GM19397 (cell line): ENCODE measurements at regions not wholly inside any gene's neighbourhood (a gene's known extent, or its start where the extent isn't known, plus 50 kb on each side); places are given as distances from the start of the nearest gene placed in this dataset.

Source experiments
- ATAC-seq: cut with Tn5 transposase; IDR thresholded peaks from one replicate; pipeline ENCODE4 v1.9.1; 2021; ENCODE audit warnings: mild to moderate bottlenecking, moderate library complexity; ENCODE audit not compliant: unreplicated experiment

DNA sequence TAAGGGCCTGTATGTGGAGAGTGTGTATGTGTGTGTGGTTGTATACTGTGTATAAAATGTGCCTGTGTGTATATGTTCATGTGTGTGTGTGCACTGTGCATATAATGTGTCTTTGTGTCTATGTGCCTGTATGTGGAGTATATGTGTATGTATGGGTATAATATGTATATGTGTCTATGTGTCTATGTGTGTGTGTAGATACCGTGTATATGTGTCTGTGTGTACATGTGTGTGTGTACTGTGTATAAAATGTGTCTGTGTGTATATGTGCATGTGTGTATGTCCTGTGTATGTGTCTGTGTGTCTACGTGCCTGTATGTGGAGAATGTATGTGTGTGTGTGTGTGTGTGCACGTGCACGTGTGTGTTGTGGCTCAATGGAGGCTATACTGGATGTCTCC, 200.4 kb upstream of the ZFHX3 start:
- no peak for ATAC-seq

DNA sequence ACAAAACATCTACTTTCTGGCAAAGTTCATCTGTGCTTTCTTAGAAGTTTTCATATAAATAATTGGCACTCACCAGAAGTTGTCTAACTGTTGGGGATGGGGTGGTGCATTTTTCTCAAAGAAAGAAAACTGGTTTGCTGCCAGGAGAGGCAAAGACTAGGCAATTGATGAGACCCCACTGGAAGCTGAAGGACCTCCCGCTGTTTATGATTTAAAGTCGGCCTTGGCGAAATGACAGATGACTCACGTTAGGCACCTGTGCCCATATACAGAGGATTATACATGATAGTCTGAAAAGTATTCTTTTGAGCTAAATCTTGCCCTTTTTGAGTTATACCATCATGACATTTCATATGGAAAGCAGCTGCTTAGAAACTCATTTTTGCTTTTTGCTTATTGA, 193.0 kb upstream of the ZFHX3 start:
- no peak for ATAC-seq

DNA sequence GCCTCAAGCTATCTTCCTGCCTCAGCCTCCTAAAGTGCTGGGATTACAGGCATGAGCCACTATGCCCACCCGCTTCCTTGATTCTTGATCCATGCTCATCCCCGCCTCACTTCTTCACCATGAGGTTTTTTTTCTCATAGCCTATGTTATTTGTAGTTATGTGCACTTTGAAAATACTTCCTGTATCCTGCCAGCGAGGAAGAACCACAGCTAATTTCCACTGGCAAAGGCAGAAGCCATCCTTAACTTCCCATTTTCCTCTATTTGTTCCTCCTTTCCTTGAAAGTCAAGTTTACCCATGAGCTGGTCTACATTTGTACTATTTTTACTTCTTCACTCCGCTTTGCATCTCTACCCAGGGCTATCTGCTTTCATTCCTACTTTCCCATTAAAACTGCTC, 189.7 kb upstream of the ZFHX3 start:
- no peak for ATAC-seq

DNA sequence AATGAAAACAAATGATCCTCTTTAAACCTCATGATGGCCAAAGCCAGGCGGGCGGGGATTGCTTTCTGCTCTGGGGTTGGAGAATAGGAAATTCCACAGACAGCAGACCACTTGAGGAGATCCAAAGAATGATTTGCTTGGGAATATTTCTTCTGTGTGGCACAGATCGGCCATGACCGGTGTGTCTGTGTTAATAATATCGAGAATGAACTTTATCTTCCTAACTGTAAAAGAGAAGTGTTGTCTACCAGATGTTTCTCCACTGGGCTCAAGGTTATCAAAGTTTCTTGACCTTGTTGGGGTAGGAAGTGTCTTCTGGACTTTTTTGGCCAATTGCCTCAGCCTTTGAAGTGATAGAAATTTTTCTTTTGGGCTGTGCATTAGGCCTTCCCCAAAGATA, 186.6 kb upstream of the ZFHX3 start:
- ATAC-seq: no peak

DNA sequence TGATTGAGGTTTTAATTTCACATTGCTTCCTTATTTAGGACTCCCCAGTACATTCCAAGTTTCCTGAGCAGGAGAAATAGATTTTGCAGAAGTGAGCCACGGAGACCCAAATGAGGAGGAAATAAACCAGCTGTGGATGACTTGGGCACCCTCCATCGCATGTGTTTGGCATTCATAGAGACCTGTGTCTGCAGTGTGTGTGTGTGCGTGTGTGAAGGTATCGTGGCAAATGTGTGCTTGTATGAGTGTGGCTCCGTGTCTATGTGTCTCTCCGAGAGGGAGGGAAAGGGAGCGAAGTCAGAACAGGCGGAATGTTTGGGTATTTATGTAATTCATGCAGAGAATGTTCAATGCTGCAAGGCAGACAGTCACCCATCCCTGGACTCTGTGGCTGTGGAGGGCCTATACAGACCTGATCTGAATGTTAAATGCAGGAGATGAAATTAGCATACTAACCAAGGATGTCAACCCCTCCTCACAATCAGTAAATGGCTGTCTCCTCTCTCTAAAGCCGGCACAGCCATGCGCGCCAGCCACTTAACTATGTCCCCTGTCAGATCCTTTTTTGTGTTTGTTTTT, 186.0 kb upstream of the ZFHX3 start:
- no peak for ATAC-seq

DNA sequence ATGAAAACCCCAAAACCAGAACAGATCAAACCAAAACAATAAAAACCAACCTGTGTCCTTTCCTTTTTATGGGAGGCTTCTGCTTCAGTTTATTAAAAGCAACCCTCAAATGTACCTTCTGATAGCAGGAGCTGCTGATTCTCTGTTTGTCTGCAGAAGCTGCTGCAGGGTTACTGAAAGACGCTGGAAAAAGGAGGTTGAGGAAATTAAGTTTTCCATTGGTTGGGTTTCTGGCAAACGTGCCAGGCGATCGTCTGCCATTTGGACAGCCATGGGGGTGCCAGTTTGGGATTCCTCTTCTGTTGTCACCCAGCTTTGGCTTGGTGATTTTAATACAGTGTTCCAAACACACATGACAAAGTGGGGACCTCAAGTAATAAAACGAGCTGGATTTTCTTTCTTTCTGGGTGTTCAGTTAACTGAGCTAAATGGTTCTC, 185.4 kb upstream of the ZFHX3 start:
- ATAC-seq: no peak

DNA sequence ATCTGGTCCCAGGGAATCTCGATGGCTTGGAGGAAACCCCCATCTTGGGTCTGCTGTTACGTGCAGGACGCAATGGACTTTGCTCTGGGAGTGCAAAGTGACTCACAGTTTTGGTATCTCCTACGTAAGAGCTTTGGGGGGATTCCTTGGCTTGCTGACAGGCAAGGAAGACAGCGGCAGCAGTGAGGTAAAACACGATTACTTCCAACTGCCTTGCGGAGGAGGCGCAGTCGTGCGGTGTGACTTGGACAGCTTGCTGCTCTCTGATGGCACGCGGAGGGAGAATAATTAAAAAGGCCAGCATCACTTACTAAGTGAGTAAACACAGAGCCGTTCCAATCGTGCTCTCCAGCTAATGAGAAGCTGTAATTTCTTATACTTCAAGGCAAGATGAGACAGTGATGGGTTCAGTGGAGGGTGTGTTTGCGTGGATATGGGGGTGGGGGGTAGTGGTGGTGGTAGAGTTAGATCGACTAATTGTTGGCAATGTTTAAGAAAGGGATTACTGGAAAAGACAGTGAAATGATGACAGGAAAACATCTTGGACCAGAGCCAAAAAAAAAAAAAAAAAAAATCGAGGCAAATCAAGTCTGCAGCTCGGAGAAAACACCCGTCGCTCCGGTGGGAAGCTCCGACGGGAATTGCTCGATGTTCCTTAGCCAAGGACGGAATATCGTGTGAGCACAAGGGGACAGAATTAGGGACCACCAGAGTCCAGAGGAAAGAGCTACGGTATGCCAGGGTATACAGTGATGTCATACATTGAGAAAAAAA, 184.8 kb upstream of the ZFHX3 start:
- ATAC-seq: no peak

DNA sequence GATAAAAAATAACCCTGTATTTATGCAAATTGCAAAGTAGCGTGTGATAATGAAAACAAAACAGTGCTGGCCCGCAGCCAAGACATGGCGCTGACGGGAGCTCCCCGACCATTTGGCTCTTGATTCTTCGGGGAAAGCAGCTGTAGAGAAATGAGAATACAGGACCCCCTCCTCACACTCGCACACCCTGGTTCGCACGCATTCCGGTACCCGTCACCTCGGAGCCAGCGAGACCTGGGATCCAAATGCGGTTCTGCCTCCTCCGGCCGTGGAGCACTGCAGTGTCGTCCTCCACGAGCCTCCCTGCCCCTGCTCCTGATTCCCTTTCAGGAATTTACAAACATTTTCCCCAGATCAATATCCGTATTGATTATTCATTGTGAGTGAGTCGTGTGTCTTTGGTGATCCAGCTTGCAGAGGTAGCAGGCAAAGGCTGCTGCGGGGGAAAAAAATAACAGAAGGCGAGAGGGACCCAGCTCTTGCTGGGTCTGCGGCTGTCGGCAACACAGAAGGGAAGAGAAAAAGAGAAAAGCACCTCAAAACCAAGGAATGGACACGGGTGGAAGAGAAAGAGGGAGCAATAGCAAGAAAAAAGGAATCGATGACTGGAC, 184.1 kb upstream of the ZFHX3 start:
- ATAC-seq: no peak

DNA sequence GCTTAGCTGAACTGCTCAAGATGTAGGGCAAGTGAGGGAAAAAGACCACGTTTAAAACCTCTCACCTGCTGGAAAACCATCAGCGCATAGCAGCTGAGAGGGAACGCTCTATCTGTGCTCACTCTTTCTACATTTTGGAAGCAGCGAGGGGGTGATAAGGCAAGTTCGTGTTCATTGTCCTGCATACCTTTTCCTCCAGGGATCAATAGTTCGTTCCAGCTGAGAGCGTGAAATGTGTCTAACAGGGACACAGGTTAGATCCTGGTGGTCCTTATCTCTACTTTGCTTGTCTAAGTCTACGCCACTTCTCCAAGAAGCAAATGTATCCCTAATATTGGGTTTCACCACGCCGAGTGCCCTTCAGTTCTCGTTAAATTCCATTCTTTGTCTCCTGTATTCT, 183.5 kb upstream of the ZFHX3 start:
- ATAC-seq: no peak

DNA sequence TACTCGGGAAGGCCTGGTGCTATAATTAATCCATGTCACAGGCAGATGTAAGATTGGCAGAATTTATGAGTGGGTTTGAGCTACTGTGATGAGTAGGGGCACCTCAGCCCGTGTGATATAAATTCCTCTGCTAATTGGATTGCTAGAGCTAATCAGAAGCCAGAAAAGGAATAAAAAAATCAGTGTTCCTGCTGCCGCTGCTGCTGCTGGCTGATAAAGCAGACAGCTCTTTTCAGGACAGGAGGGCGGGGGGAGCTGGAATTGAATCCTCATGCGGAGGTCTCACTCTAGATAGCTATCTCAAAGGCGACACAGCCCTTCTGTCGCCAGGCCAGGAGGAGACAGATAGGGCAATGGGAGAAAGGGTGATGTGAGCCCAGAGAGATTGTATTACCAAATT, 182.7 kb upstream of the ZFHX3 start:
- ATAC-seq: no peak

DNA sequence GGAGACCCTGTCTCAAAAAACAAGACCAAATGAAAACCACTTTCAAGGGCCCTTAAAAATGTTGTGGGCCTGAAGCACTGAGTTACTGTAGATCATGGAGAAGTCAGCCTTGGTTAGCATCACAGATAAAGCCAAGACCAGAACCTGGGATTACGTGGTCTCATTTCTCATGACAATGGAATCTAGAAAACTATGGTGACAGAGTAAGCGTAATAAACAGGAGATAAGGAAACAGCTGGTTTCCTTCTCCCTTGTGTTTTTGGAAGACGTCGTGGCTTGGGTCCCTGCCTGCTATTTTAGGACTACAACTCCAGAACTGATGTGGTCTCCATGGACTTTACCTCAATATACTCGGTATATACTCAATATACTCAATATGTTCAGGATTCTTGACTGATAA, 180.7 kb upstream of the ZFHX3 start:
- ATAC-seq: no peak

DNA sequence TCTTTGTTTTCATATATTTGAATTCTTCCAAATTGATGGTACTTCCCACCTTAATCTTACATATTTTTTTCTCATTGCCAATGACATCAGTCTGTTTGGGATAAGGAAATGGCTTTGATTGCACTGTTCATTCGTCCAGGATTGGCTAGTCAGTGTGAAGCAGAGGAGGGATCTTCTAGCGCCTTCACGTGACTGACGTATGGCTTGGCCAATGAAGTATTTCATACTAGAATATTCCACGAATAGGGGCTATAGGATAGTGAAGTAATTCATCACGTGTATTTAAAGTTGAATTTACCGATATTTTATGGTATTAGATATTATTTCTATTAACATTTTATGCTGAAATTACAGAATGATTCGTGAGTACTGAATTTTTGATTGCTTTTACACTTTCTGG, 178.7 kb upstream of the ZFHX3 start:
- ATAC-seq: no peak

DNA sequence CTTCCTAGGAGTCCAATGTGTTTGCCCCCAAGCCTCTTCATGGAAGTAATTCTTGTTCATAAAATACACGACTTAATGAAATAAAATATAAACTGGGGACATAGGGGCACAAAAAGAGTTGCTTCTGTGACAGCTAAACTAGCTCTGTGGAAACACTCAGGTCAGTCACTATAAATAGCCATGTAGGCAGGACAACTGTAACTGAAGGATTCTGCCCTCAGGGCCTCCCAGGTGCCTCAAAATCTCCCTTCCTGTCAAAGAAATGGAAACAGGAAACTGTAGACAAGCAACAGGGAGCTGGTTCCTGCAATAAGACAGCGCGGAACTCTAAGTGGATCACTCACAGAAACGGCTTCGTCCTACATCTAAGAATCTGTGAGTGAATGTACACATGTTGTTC, 178.1 kb upstream of the ZFHX3 start:
- no peak for ATAC-seq

DNA sequence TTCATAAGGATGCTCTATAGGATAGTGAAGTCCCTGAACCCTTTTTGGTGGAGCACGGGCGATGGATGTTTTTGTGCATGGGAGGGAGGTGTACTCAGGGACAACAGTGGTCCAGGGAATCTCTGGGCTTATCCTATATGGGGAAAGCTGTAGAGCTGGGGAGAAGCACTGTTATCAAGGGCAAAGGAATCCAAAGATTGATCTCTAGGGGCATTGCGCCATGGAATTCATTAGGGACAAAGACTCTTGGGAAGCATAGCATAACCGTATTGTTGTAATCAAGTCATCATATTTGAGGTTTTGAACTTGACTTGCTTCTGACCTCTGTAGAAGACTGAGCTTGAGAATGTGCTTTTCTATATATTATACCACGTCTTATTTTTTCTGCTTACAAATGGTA, 172.9 kb upstream of the ZFHX3 start:
- no peak for ATAC-seq

DNA sequence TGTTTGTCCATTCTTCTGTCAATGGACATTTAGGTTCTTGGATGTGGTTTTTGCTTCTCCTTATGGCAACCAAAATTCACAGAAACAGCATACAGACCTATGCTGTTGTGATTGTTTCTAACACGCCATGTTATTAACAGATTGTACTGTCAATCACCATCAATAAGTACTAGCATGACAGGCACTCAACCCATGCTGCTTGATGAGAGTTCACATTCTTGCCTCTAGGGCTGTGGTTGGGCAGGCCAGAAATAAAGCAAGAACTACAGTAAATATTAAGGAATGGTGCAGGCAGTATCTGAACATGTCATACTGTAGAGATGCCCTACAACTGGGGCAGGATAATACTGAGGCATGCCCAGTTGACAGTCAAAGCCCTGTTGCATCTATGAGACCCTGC, 171.2 kb upstream of the ZFHX3 start:
- no peak for ATAC-seq

DNA sequence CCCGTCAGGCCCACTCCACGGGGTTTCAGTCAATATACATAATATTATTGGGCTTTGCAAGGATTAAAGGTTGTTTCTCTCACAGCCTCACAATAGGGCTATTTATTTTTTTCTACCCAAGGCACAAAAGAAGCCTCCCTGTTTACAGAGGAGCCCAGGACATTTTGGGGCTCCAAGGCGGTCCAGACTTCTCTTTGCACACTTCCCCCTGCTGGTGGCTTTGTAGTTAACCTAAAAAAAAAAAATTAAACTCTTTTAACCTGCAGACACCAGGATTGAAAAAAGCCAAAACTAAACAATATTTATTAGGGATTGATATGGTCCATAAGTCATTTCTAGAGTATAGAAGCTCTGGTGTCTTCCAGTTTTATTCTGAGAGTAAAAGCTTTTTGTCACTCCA, 169.7 kb upstream of the ZFHX3 start:
- ATAC-seq: no peak

DNA sequence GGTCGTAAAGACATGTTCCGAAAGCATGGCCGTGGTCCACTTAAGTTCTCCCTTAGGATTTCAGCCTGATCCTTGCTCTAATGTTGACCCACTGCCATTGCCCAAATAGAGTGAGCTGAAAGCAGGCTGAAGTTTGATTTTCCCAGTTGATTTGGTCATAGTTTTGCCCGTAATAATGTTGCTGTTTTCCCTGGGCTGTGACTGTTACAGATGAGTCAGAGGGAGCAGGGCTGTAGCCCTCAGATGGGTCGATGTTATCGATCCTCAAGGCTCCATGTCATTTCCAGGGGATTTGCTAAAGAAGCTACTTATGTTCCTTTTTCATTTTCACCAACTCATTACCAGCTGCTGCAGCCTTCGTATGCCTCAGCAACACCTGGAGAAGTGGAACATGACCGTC, 169.0 kb upstream of the ZFHX3 start:
- ATAC-seq: no peak

DNA sequence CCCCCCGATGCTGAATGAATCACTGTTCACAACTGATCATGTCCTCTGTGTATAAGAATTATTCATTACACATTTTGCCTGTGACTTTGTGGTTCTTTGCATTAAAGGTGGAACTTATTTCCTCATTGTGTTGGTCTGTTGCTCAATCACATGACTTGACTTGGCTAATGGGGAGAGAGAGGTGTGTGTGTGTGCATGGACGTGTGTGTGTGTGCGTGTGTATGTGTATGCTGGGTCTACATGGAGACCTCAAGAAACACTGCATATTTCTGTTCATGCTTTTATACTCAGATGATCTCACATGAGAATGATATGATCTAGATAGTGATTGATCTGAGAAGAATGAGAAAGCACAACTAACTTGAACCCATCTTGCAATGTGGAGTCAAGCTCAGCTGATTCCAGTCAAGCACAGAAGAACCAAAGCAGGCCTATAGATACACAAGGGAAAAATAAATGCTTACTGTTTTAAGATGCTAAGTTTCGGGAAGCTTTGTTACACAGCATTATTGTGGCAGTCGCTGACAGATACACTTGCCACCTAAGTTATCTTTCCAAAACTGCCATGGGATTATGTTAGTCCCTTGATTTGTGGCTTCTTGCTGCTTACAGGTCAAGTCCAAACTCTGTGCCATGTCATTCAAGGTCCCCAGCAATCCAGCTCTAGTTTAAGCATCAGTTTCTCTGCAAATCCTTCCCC, 167.9 kb upstream of the ZFHX3 start:
- no peak for ATAC-seq

DNA sequence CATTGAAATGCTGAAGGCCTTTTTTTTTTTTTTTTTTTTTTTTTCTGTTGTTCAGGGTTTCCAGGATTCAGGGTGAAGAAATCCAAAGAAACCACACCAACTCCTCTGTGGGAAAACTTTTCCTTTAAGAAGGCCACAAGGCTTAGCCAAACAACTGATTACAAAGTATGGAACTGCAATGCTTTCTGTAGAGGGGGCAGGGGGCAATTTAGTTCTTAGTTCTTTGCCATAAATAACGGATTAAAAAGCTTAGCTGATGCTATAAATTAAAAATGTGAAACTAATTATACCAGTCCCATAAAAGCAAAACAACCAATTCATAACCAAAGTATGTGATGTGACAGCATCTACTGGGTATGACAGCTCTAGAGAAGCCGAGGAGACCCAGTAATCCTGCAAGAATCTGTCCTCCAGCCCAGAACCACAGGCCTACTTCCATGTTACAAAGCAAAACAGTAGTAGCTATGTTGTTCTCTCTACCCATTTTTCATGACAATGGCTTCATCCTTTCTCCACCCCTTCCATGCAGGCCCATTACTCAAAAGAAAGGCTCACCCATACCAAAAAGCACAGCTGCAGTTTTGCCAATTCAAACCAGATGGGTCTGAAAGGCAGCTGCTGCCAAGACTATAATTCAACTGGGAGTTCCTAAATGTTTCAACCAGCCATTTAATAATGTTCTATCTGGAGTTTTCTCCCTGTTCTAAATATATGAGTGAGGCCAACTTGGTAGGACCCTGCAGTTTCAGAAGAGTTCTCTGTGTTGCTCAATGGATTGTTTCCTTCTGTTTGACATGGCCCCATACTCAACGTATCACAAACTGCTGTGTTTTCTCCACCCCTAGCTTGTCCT, 167.1 kb upstream of the ZFHX3 start:
- ATAC-seq: no peak

DNA sequence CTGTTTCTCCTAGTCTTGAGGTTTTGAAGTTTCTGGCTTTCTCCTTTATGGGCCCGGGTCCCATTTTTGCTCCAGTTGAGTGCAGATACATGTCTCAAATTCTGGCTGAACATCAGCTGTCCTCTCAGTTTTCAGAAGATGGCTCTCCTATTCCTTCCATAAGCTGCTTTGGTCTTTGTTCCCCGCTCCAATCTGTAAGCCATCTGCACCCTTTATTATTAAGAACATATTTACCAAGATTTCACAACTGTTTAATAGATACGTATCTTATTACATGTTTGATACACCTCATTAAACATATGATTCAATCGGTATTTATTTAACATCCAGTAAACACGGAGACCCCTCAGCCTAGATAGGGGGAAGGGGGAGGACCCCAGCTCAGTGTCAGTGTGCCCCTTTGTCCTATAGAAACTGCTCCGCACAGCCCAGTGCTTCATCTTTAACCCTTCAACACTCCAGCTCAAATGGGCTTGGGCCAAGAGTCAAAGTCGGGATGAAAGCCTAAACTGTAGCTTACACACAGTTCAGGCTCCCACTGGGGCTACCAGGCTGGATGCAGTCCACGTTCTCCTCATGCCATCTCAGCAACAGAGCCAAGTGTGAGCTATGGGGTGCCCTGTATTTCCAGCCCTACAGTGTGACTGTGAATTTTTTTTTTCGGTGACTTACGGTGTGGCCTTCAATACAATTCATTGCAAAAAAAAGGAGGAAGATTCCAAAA, 166.0 kb upstream of the ZFHX3 start:
- ATAC-seq: no peak
